Stimulated activated naive CD8-positive, alpha-beta T cell treated with anti-CD3 and anti-CD28 coated beads, Interleukin-15, Interleukin-2, amounts not matched to agents 100 ng/mL and 50 ng/mL, for 24 hours (primary cell): ENCODE measurements at regions not wholly inside any gene's neighbourhood (a gene's known extent, or its start where the extent isn't known, plus 50 kb on each side); places are given as distances from the start of the nearest gene placed in this dataset.
"Not testable (repeated sequence)": the region's sequence is repeated elsewhere in the genome, so short reads cannot be mapped to it uniquely, and the experiment has no call there.

Experiments
- H3K27ac Mint-ChIP-seq: one replicate; pipeline ENCODE4 v1.8.0; 2021; ENCODE audit warnings: mild to moderate bottlenecking, mixed read lengths
- H3K27me3 Mint-ChIP-seq: one replicate; pipeline ENCODE4 v1.8.0; 2021; ENCODE audit warnings: mixed read lengths
- H3K36me3 Mint-ChIP-seq: one replicate; pipeline ENCODE4 v1.8.0; 2021; ENCODE audit warnings: low read depth, mixed read lengths
- H3K4me1 Mint-ChIP-seq: one replicate; pipeline ENCODE4 v1.8.0; 2021; ENCODE audit warnings: low read depth, mixed read lengths
- H3K4me3 Mint-ChIP-seq: one replicate; pipeline ENCODE4 v1.8.0; 2021; ENCODE audit warnings: mild to moderate bottlenecking, mixed read lengths
- H3K9me3 Mint-ChIP-seq: one replicate; pipeline ENCODE4 v1.8.0; 2021; ENCODE audit warnings: mixed read lengths

DNA sequence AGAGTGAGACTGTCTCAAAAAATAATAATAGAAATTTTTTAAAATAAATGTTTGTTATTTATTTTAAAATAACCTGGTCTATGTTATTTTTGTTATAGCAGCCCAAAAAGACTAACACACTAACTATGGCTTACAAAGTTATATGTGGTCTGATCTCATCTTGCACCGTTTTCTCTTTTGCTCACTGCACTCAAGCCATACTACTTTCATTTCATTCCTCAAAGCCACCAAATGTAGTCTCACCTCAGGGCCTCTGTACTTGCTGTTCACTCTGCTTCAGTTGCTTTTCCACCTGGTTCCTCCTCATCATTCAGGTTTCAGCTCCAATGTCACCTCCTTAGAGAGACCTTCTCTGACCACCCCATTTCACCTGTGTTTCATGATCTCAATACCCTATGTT is 55.2 kb upstream of the MDM1 start:
- Mint-ChIP-seq H3K36me3 (peaks cover 9% of the 10 kb centered on the region), H3K4me3 (no peak overlapping the region), H3K27ac (no peak overlapping the region), H3K27me3 (no peaks in the 10 kb centered on the region), H3K9me3 (peaks cover 20% of the 10 kb centered on the region), H3K4me1 (peaks cover 21% of the 10 kb centered on the region)

DNA sequence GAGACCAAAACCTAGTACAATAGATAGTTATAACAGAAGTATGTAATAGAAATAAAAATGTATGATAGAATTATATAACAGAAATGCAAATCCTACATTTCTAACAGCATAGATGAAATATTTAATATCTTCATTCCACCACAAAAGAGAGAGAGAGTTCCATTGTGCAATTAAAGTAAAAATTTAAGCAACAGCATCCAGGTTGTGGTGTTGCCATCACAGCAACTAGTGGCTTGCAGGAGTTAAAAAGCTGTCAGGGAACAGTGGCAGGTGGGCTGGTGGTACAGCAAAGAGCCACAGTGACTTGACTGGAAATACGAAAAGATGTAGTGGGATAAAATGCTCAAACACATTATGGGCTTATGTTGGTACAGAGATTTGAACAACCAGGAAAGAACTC is 57.1 kb upstream of the MDM1 start:
- Mint-ChIP-seq H3K4me1 (peaks cover 12% of the 10 kb centered on the region), H3K4me3 (no peak overlapping the region), H3K9me3 (peaks cover 16% of the 10 kb centered on the region), H3K27ac (no peak overlapping the region), H3K27me3 (no peaks in the 10 kb centered on the region), H3K36me3 (no peaks in the 10 kb centered on the region)

DNA sequence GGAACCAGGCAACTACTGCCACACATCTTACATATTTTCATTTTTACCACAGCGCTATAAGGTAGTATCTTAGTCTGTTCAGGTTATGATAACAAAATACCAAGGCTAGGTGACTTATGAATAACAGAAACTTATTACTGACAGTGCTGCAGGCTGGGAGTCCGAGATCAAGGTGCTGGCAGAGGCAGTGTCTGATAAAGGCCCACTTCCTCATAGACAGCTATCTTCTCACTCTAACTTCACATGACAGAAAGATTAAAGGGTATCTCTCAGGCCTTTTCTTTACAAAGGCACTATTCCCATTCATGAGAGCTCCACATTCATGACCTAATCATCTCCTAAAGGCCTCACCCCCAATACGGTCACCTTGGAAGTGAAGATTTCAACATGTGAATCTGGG is 59.8 kb upstream of the MDM1 start:
- Mint-ChIP-seq H3K36me3 (no peaks in the 10 kb centered on the region), H3K4me1 (peaks cover 4% of the 10 kb centered on the region), H3K27me3 (no peaks in the 10 kb centered on the region), H3K9me3 (peaks cover 9% of the 10 kb centered on the region), H3K27ac (no peak overlapping the region), H3K4me3 (no peak overlapping the region)

DNA sequence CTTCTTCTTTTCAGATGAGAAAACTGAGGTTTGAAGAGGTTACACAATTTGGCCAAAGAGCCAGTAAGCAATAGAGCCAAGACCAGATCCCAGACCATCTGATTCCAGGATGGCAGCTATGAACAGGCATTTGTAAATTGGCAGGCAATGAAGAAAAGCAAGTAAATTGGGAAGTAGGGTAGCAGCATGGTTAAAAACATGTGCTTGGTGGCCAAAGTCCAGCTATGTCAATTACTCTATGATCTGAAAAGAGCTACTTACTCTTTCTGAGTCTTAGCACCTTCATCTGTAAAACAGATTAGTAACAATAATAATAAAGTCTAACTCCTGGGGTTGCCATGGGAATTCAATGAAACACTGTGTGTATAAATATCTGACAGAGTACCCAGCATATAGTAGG is 60.2 kb upstream of the MDM1 start:
- Mint-ChIP-seq H3K27ac (no peak overlapping the region), H3K4me1 (peaks cover 3% of the 10 kb centered on the region), H3K9me3 (peaks cover 9% of the 10 kb centered on the region), H3K36me3 (no peaks in the 10 kb centered on the region), H3K27me3 (no peaks in the 10 kb centered on the region), H3K4me3 (no peak overlapping the region)

DNA sequence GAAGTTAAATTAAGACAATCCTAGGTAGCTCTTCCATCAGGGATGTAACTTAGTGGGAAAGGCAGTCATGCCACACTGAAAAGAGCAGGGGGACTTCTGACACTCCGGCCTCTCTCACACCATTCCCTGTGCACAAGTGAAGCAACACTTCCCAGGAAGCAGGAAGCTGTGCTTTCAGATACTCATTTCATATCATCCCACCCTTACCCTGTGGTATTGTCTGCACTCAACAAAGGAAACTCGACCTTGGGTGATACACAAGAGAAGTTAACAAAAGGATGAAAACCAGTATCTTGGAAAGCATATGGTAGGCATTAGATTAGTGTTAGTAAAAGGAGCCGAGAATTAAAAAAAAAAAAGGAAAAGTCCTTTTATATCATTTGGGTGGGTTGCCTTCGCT is 61.3 kb upstream of the MDM1 start:
- Mint-ChIP-seq H3K4me3 (no peak overlapping the region), H3K27me3 (no peaks in the 10 kb centered on the region), H3K27ac (no peak overlapping the region), H3K9me3 (peaks cover 9% of the 10 kb centered on the region), H3K36me3 (no peaks in the 10 kb centered on the region), H3K4me1 (no peaks in the 10 kb centered on the region)

DNA sequence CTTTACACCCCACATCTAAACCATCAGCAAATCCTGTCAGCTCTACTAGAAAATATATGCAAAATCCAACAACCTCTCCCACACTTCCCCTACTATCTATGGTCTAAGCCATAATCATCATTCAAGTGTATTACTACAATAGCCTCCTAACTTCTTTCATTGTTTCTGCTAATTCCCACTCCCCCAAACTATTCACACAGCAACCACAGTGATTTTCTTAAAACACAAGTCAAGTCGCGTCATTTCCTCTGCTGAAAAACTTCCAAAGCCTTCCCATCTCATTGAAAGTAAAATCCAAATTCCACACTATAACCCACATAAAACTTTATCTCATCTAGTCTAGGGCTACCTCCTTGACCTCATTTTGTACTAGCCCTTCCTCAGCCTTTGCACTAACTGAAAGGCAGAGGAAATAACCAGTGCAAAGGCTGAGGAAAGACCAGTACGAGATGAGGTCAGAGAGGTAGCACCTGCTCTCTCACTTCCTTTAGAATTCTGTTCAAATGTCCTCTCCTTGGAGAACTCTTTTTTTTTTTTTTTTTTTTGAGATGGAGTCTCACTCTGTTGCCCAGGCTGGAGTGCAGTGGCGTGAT is 65.5 kb upstream of the MDM1 start:
- H3K27me3 Mint-ChIP-seq: no peaks in the 10 kb centered on the region
- H3K36me3 Mint-ChIP-seq: no peaks in the 10 kb centered on the region
- no peaks in the 10 kb centered on the region for H3K9me3 Mint-ChIP-seq
- no peak overlapping the region for H3K4me3 Mint-ChIP-seq
- no peaks in the 10 kb centered on the region for H3K4me1 Mint-ChIP-seq
- no peak overlapping the region for H3K27ac Mint-ChIP-seq

DNA sequence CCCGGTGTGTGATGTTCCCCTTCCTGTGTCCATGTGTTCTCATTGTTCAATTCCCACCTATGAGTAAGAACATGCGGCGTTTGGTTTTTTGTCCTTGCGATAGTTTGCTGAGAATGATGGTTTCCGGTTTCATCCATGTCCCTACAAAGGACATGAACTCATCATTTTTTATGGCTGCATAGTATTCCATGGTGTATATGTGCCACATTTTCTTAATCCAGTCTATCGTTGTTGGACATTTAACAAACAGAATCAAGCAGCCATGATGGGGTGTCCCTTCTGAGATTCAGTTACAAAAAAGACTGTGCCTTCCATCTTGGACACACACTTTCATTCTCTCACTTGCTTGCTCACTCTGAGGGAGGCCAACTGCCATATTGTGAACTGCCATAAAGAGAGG is 66.5 kb upstream of the MDM1 start:
- not testable (repeated sequence) for H3K9me3 Mint-ChIP-seq, H3K27me3 Mint-ChIP-seq, H3K4me3 Mint-ChIP-seq, H3K4me1 Mint-ChIP-seq, H3K27ac Mint-ChIP-seq, H3K36me3 Mint-ChIP-seq

DNA sequence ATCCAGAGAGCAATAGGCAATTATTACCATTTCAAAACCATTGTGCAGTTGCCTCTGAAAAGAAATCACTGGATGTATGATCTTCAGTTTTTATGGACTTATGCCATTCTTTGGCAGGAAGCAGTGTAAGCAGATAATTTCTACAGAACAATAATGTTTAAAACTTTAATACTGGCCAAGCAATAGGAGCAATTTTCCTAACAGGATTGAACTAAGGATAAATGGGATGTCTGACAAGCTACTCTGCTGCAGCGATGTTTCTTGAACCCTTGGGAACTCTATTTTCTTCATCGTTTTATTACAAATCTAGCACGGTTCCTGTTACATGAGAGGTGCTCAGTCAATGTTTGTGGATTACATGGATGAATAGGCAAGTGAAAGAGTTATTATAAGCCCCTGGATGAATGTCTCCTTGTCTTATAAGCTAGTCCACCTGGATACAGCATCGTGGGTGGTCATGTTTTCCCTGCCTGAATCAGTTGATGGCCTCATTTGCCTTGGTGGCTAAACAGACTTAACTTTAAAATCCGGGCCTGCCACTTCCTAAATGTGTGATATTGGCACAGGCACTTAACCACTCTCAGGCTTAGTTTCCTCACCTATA is 68.2 kb upstream of the MDM1 start:
- H3K36me3 Mint-ChIP-seq: no peaks in the 10 kb centered on the region
- H3K4me3 Mint-ChIP-seq: no peak overlapping the region
- peaks cover 9% of the 10 kb centered on the region for H3K4me1 Mint-ChIP-seq
- H3K27me3 Mint-ChIP-seq: no peaks in the 10 kb centered on the region
- no peak overlapping the region for H3K27ac Mint-ChIP-seq
- no peaks in the 10 kb centered on the region for H3K9me3 Mint-ChIP-seq

DNA sequence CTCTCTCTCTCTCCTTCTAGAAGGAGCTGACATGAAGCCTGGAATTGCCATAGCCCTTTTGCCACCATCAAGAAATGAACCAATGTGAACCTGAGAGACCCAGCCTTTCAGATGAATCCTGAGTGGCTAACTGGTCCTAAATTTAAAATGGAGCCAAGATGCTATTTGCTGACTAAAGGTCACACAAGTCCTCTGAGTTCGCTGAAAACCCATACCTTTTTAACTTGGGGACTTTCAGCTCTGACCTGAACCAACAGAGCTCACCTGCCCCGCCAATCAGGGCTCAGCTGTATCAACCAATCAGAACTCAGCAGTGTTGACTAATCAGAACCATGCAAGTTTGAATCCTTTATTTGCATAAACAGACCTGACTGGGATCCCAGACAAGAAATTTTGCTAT is 70.3 kb upstream of the MDM1 start:
- no peaks in the 10 kb centered on the region for H3K9me3 Mint-ChIP-seq
- H3K36me3 Mint-ChIP-seq: no peaks in the 10 kb centered on the region
- peaks cover 26% of the 10 kb centered on the region for H3K4me1 Mint-ChIP-seq
- no peaks in the 10 kb centered on the region for H3K27me3 Mint-ChIP-seq
- H3K4me3 Mint-ChIP-seq: no peak overlapping the region
- H3K27ac Mint-ChIP-seq: no peak overlapping the region

DNA sequence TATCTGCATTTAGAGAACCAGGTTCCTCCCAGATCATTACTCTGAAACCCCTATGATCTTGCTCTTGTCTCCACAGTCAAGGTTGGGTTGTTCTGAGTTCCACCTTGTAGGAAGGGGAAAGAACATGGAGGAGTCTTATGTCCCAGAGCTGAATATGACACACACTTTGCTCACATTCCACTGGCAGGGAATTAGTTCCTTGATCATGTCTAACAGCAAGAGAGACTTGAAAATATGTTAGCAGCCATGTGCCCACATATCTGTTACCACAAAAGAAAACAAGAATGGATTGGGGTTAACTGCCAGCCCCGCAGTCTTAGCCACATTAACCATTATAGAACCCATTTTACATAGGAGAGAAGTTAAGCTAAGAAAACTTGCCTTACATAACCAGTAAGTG is 71.1 kb upstream of the MDM1 start:
- Mint-ChIP-seq H3K9me3 (no peaks in the 10 kb centered on the region), H3K27ac (no peak overlapping the region), H3K36me3 (no peaks in the 10 kb centered on the region), H3K4me3 (no peak overlapping the region), H3K27me3 (no peaks in the 10 kb centered on the region), H3K4me1 (peaks cover 26% of the 10 kb centered on the region)

DNA sequence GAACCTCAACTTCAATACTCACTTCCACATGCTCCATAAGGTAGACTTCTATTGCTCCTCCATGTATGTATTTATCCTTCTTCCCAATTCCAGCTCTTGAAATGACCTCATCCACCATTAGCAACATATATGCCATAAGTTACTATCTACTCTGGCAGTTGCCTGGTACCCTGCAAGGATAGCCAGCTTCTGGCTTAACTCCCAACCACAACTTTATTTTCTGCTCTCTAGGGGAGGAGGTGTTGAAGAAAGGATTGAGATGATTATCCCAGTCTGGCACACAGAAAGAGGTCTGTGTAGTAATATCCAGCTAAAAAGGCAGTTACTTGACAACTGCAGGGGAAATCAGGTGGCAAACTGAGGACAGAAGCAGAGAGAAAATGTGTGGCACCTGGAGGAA is 71.5 kb upstream of the MDM1 start:
- H3K4me3 Mint-ChIP-seq: no peak overlapping the region
- H3K36me3 Mint-ChIP-seq: no peaks in the 10 kb centered on the region
- H3K27me3 Mint-ChIP-seq: no peaks in the 10 kb centered on the region
- H3K9me3 Mint-ChIP-seq: no peaks in the 10 kb centered on the region
- peaks cover 26% of the 10 kb centered on the region for H3K4me1 Mint-ChIP-seq
- H3K27ac Mint-ChIP-seq: no peak overlapping the region

DNA sequence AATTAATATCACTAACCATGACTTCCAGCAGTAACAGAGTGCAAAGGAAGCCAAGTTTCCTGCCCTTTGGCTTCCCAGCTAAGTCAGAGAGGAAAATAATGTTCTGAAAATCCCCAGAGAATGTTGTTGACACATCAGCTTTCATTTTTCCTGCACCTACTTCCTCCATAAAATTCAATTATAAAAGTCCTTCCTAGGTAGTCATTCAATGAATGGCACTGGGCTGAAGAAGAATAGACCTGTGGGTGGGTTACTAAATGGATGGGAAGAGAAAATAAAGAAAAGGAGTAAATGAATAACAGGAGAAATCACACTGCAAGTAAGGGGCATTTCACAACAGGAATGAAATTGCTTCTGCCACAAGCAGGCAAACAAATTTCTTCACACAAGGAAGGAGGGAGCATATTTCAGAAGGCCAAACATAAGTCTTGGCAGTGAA is 73.2 kb upstream of the MDM1 start:
- no peak overlapping the region for H3K27ac Mint-ChIP-seq
- no peaks in the 10 kb centered on the region for H3K9me3 Mint-ChIP-seq
- no peak overlapping the region for H3K4me3 Mint-ChIP-seq
- H3K36me3 Mint-ChIP-seq: no peaks in the 10 kb centered on the region
- H3K27me3 Mint-ChIP-seq: no peaks in the 10 kb centered on the region
- H3K4me1 Mint-ChIP-seq: peaks cover 26% of the 10 kb centered on the region

DNA sequence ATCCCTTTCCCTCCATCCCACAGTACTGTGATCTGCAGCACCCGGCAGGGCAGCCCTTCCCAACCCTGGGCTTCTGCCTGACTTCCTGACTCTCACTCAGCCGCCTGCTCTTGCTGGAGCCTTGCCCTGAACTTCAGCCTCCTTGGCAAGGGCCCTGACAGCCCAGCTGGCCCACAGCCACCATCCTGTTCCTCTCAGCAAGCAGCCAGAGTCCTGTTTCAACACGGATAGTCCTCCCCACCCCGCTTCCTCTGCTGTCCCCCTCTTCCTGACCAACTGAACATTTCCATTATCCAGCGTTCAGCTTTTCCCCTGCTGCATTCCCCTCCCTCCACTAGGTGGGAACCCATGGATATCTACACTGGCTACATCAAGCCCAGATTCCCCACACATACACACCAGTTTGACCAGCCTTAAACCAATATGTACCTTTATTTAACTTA is 74.0 kb upstream of the MDM1 start:
- peaks cover 26% of the 10 kb centered on the region for H3K4me1 Mint-ChIP-seq
- no peaks in the 10 kb centered on the region for H3K9me3 Mint-ChIP-seq
- no peaks in the 10 kb centered on the region for H3K36me3 Mint-ChIP-seq
- no peak overlapping the region for H3K4me3 Mint-ChIP-seq
- no peaks in the 10 kb centered on the region for H3K27me3 Mint-ChIP-seq
- no peak overlapping the region for H3K27ac Mint-ChIP-seq

DNA sequence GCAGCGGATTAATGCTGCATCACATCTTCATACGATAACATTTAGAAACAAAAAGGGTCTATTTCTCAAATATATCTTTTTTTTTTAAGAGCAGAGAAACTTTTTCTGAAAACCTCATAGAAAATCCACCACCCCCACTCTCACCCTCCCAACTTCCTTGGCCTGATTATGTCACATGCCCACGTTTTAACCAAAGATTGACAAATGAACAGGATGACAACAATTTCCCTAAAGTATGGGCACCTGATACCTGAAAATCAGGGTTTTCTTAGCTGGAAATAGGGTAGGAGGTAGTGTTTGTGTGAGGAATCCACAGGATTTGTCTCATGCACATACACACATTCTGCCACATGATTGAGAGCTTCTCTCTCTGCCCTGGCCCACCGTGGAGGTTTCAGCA is 74.7 kb upstream of the MDM1 start:
- H3K27me3 Mint-ChIP-seq: no peaks in the 10 kb centered on the region
- no peaks in the 10 kb centered on the region for H3K9me3 Mint-ChIP-seq
- no peak overlapping the region for H3K27ac Mint-ChIP-seq
- H3K36me3 Mint-ChIP-seq: no peaks in the 10 kb centered on the region
- H3K4me3 Mint-ChIP-seq: no peak overlapping the region
- H3K4me1 Mint-ChIP-seq: peaks cover 26% of the 10 kb centered on the region

DNA sequence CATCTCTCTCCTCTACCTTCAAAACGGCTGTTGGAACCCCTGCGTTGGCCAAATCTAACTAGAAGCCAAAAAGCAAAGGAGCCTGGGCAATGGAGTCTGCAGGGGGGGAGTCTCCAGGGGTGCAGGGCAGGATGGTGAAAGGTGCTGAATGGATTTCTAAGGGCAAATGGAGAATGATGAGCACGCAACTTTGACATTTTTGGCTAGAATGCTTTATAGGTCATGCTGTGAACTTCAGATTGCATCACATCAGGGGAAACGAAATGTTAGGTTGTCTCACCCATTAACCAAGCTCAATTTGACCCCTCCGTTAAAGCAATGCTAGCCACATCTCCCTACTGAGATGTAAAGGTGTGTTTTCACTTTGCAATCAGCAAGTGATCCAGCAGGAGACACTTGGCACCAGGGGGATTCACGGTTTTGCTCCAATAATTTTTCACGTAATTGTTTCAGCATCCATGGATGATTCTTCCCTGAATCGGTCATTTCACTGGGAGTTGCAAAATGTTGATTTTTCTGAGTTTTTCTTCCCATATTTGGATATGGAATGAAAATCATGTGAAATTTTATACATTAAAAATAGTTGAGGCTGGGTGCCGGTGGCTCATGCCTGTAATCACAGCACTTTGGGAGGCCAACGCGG is 78.0 kb upstream of the MDM1 start:
- no peaks in the 10 kb centered on the region for H3K36me3 Mint-ChIP-seq
- no peak overlapping the region for H3K27ac Mint-ChIP-seq
- no peaks in the 10 kb centered on the region for H3K9me3 Mint-ChIP-seq
- H3K4me3 Mint-ChIP-seq: no peak overlapping the region
- no peaks in the 10 kb centered on the region for H3K27me3 Mint-ChIP-seq
- H3K4me1 Mint-ChIP-seq: peaks cover 19% of the 10 kb centered on the region

DNA sequence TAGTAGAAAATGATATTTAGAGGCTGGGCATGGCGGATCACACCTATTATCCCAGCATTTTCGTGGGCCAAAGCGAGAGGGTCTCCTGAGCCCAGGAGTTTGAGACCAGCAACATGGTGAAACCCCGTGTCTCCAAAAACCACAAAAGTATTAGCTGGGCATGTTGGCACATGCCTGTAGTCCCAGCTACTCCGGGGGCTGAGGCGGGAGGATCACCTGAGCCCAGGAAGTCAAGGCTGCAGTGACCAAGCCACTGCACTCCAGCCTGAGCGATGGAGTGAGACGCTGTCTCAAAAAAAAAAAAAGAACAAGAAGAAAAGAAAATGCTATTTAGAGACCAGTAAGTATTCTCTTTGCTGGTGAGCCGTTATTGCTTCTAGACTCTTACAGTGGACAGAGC is 79.2 kb upstream of the MDM1 start:
- H3K9me3 Mint-ChIP-seq: no peaks in the 10 kb centered on the region
- no peaks in the 10 kb centered on the region for H3K27me3 Mint-ChIP-seq
- no peaks in the 10 kb centered on the region for H3K36me3 Mint-ChIP-seq
- no peak overlapping the region for H3K27ac Mint-ChIP-seq
- peaks cover 13% of the 10 kb centered on the region for H3K4me1 Mint-ChIP-seq
- H3K4me3 Mint-ChIP-seq: no peak overlapping the region
